HG02763 (cell line): ENCODE measurements at regions not wholly inside any gene's neighbourhood (a gene's known extent, or its start where the extent isn't known, plus 50 kb on each side); places are given as distances from the start of the nearest gene placed in this dataset.

Experiments used
- ATAC-seq: cut with Tn5 transposase; IDR thresholded peaks from one replicate; pipeline ENCODE4 v1.9.1; 2021; ENCODE audit warnings: mild to moderate bottlenecking, moderate library complexity; ENCODE audit not compliant: unreplicated experiment

DNA sequence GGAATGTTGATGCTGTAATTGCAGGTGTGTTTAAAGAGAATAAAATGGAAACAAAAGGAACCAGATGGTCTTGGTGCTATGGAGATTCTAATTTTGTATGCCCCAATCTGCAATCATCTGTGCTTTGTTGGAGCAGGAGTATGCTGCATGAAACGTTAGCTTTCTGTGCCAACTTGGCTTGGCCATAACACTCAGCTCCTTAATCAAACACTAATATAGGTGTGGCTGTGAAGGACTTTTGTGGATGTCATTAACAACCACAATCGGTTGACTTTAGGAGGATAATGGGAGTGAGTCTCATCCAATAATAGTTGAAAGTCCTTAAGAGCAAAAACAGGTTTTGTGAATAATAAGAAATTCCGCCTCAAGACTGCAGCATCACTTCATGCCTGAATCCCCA, 399.2 kb downstream of the NLGN4X start:
- ATAC-seq, result no peak

DNA sequence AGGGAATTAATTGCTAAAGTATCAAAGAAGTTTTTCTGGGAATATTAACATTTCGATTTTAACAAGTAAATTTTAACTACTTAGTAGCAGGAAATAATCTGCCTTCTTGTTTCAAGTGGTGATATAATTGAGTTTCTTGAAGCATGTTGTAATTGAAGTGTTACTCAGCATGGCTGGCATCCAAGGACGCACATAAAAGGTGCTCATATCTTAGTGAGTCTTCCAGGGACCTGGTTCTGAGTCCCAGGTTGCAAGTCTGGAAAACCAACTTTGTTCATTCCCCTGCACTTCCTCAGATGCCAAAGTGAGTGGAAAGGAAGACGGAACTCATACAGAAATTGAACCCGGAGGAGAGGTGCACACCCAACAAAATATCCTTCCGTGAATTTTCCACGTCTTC, 399.6 kb downstream of the NLGN4X start:
- no peak for ATAC-seq

DNA sequence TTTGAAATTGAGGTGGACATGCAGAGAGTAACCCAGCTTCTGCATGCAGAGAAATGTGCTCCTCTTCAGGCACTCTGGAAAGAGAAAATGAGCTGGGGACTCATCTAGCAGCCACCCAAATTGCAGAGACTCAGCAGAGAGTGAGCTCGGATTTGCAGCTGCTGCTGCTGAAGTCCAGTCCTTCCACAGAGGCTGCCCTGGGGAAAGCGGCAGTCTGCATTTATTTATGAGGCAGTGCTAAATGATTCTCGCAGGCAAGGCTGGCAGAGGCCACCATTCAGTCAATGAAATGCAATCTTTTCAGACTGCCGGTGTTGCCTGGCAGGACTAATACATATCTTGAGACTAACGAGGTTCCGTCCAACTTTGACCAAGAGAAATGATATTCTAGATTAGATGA, 404.8 kb downstream of the NLGN4X start:
- ATAC-seq, result no peak

DNA sequence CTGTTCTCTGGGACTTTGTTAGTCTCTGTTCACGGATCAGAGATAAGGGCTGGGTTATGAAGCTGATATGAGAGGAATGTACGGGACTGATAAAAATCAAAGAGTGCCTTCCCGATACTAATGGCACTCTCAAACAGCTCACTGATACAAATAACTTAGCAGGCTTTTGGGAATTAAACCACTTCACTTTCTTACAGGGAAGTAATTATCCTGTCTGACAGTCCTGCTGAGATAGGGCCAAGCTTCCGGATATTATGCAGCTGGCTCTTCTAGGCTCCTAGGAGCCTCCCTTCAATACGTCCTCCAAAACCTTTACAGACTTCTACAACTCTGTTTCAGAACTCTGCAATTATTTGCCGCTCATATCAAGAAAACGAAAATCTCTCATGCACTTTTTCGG, 418.0 kb downstream of the NLGN4X start:
- no peak for ATAC-seq

DNA sequence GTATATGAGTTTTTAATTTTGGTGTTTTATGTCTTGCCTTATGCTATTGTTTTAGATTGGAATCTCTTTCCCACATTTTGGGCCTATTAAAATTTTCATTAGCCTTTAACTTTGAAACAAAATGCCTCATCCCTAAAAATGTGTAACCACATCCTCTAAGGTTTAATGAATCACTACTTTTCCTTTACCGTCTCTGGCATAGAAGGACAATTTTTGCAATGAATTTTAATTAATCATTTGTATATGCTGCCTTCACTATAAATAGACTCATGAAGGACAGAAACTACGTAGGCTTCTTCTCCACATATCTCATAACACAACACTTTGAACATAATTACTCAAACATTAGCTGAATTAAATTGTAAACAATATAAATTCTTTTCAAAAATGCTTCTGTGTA, 421.5 kb downstream of the NLGN4X start:
- ATAC-seq, result no peak

DNA sequence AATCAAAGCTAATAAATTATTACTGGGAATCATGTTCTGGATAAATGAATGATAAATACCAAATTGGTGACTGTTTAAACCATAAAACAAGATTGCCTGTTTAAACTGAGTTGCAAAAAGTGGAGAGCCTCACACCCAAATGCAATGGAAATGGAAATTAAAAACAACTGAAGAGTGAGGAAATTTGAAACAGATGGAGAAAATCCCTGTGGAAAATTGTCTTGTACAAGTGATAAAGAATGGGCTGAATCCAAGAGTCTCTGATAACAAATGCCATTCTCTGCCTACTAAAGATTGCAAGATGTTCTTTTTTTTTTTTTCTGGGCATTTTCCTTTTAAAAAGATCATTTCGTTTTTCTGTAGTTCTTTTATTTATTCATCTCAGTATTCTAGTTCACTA, 426.3 kb downstream of the NLGN4X start:
- no peak for ATAC-seq

DNA sequence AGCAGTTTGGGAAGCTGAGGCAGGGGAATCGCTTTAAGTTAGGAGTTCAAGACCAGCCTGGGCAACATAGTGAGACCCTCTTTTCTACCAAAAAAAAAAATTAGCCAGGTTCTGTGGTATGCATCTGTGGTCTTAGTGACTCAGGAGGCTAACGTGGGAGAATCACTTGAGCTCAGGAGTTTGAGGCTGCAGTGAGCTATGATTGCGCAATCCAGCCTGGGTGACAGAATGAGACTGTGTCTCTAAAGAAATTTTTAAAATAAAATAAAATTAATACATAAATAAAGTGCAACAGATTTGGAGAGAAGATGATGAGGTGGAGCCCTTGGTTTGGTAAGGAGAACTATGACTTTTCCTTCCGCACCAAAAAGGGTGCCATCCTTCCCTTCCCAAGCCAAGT, 436.9 kb downstream of the NLGN4X start:
- ATAC-seq, result no peak

DNA sequence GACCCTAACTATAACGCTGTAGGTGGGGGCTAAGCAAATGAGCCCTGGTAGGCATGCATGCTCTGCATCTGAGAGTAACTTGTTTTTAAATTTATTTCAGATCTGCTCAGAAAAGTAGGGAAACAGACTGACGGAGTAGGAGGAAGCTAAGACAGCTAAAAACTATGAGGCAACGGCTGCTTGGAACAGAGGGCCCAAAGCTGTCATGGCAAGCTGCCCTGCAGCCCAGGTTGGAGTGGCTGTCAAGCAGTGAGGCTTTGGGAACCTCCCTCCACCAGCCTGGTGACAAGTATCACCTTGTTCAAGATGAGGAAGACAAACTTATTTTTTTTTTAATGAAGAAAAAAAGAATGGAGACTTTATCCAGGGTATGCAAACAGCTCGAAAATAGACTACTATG, 439.8 kb downstream of the NLGN4X start:
- ATAC-seq, result no peak

DNA sequence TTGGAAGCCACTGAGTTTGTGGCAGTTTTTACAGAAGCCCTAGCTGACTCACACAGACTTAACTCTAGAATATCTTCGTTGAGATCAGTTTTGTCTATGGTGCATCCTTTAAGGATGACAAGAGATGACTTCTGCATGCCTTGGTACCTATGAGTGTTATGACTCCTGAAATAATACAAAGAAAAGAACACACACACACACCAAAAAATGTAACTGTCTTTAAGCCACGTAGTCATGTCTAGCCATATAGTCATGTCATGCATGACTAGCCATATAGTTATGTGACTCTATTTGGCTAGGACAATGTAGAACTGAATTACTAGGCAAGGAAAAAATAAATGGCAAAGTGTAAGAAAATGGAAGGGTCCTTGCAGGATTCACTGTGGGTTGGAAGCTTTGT, 447.8 kb downstream of the NLGN4X start:
- ATAC-seq, result no peak

DNA sequence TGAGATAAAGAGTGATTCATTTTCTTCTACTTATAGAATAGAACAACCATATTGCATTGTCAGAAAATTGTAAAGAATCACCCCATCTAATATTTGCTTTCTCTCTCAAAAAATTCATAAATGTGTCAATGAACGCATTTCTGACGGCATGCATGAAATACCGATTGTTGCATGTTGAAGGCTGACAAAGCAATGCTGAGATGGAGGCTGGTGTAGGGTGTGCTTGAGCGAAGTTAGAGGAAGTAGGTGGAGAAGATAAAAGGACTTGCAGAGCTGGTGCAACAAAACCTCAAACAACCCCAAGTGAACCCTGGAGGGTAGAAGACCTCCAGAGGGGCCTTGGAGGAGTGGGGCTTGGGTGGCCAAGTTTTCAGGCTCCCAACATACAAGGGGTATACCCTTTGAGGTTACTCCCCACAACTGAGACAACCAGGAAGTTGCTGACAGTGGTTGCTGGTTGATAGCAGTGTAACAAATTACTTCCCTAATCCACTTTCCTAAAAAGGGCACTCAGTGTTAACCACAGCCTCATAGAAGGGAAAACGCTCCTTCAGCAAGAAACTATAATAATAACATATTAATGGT, 452.7 kb downstream of the NLGN4X start:
- no peak for ATAC-seq

DNA sequence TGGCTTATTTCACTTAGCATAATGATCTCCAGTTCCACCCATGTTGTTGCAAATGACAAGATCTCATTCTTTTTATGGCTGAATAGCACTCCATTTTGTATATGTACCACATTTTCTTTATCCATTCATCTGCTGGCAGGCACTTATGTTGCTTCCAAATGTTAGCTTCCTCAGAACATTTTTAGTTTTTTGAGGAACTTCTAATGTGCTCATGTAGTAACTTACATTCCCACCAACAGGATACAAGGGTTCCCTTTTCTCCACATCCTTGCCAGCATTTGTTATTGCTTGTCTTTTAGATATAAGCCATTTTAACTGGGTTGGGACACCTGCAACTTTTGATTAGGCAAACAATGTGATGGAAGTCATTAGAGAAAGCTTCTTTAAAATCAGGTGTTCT, 454.2 kb downstream of the NLGN4X start:
- ATAC-seq, result no peak

DNA sequence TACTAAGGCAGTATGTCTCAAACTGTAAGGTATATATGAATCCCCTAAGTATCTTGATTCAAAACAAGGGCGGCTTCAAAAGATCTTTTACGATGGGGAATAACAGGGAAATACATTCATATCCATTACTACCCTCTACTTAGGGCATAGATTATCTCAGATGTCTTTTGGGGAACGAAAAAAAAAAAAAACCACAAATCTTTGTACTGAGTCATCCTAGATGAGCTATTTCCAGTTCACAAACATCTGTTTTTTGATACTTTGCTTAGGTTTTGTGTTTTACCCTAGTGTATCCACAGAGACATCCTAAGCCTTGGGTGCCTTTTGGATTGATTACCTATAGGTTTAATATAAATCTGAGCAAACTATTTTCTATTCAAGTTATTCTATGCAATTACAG, 457.2 kb downstream of the NLGN4X start:
- ATAC-seq, result no peak

DNA sequence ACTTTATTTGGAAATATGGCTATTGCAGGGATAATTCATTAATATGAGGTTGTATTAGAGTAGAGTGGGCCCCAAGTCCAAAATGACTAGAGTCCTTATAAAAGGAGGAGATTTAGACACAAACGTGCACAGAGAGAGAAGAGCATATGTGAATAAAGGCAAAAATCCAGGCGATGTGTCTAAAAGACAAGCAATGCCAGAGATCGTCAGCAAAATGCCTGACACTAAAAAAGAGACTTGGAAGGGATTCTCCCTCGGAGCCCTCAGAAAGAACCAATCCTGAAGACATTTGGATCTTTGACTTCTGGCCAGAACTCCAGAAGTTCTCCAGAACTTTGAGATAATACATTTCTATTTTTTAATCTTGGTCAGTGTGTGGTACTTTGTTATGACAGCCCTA, 472.1 kb downstream of the NLGN4X start:
- ATAC-seq, result no peak

DNA sequence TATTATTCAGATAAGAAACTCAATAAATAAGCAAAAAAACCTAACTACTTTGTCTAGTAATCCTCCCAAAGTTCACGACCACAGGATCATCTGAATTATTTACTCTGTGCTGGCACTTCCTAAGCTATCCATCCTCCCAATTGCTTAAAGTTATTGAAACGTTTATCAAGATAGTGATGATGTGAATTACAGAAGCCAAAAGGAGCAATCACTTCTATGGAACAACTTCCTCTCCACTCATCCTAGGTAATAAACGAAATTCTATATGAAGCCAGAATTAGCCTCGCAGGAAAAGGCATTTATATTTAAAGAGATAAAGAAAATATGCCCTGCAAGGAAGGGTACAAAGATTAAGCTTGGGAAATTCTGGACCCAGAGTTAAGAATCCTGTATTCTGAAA, 475.4 kb downstream of the NLGN4X start:
- ATAC-seq, result no peak

DNA sequence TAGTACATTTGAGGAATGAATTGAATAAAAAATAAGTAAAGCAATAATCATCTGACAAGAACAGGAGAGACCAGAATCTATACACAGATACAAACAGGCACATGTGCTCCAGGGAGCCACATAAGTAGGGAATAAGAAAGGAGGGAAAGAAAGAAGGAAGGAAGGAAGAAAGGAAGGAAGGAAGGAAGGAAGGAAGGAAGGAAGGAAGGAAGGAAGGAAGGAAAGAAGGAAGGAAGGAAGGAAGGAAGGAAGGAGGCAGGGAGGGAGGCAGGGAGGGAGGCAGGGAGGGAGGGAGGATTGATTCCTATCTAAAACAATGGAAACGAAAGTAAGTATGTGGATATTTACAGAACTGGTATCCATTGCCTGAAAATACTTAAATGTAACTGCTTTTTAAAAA, 475.8 kb downstream of the NLGN4X start:
- ATAC-seq, result no peak

DNA sequence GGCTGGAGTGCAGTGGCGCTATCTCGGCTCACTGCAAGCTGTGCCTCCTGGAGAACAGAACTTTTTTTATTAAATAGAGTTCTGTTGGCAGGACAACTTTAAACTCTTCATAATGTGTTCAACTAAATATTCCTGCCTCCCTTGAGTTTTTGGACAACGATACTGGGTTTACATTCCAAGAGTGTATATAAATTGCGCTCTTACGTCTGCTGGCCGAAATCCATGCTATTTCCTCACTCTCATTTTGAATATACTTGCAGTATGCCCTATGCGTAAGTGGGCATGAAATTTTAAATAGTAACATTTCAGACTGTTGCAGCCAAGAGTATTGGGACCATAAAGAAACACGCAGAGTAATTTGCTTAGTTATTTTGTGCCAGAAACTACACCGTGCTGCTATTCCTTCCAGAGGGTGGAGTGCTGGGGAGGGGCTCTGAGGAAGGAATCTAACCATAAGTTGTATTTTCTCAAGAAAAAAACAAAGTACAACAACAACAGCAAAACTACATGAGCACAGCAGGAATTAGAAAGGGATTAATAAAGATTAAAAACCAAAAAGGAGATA, 480.0 kb downstream of the NLGN4X start:
- no peak for ATAC-seq

DNA sequence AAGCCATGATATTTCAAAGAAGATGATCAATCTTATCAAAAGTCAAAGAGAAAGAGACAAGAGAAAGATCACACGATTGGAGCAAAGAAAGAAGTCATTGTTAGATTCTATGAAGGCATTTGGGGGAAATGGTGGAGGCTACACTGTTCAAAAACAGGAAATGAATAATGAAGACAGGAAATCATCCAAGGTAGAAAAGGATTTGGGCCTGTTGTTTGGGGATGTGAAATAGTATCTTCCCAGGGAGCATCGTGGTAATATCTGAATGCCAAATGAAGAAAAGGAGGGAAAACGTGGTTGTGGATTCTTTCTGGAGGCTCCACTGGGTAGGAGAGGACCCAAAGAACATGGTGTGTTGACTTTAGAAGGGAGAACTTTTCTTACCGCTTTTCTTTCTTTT, 482.4 kb downstream of the NLGN4X start:
- no peak for ATAC-seq

DNA sequence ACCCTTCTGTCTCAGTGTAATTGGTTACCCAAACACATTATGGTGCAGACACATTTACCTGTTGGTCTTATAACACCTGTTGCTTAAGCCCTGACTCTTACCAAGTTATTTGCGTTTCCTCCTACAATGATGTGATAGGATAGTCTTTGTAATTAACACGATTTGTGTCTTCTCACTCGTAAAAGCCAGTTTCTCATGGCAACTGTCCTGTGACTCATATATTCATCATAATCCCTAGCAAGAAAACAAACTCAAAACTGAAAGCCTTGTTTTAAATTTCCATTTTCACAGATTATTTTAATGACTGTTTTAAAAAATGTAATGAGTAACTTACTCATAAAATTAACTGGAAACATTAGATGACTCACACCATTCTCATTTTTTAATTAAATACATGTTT, 495.2 kb downstream of the NLGN4X start:
- no peak for ATAC-seq

DNA sequence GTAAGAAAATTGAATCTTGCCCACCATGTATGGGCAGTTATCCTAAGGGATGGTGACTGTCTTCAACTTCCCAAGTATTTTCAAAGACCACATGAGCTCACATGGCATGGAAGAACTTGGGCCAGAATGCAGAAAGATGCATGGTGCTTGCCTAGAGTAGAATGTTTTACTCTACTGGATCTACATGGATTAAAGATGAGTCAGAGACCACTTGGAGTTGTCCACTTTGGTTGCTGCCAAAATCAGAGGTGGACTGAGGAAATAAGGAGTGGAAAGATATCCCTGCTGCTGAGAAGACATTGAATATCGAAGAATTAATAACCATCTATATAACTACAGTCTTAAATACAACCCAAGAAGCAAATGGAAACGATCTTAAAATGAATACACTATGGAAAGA, 498.1 kb downstream of the NLGN4X start:
- ATAC-seq, result no peak

DNA sequence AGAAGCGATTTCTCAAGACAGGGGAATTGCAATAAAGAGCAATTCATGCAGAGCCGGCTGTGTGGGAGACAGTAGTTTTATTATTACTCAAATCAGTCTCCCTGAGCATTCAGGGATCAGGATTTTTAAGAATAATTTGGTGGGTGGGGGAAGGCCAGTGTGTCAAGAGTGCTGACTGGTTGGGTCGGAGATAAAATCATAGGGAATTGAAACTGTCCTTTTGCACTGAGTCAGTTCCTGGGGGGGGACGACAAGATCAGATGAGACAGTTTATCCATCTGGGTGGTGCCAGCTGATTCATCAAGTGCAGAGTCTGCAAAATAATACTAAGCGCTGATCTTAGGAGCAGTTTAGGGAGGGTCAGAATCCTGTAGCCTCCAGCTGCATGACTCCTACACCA, 502.4 kb downstream of the NLGN4X start:
- no peak for ATAC-seq

DNA sequence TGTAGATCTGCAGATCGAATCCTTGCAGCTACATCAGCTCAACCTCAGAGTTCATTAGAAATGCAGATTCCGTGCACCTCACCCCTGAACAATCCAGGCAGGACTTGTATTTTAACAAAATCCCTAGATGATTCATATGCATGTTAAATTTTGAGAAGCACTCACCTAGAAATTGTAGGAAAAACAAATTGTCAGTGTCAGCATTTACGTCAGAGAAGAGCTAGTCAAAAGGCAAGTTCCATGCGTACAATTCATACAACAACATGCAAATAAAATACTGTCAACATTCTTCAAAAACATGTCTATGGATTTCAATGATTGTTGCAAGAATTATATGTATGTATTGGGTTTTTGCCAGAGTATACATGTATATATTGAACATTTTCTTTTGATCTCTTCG, 504.5 kb downstream of the NLGN4X start:
- ATAC-seq, result no peak

DNA sequence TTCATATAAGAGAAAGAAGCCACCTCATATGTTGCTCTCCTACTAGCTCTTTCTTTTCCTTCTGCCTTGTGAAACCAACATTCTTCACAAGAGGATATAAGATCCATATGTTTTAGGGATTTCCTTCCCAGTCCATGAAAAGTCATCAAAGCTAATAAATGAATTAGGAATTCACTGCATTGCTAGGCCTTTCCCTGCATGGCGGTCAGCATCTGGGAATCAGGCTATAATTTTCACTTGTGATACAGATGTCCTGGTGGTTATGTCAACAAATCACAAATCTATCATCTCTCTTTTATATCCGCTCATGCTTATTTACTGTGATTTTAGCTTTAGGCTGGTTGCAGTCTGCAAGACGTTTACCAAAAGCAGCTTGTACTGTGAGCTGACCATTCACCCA, 510.0 kb downstream of the NLGN4X start:
- no peak for ATAC-seq

DNA sequence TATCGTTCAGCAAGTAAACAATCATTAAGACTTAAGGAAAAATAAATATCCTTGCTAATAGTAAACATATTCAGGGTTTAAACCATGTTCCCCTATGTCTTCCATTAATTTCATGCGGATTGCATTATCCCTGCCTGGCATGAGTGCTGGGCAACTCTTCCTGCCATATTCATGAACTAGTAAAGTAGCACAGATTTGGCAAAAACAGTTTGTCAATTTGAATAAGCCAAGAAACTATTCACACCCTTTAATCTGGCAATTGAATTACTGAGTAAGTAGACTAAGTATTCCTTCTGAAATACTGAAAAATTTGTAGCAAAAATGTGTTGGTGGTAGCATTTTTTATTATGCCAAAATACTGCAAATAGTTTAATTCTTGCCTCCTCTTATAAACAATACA, 512.0 kb downstream of the NLGN4X start:
- no peak for ATAC-seq
